Epithelial cell of esophagus (primary cell): ENCODE measurements at regions not wholly inside any gene's neighbourhood (a gene's known extent, or its start where the extent isn't known, plus 50 kb on each side); places are given as distances from the start of the nearest gene placed in this dataset.
A peak's percentile ranks its signal among the peaks of the same experiment; 100 is the strongest.
"Not testable (repeated sequence)": the region's sequence is repeated elsewhere in the genome, so short reads cannot be mapped to it uniquely, and the experiment has no call there.

Experiments
- DNase-seq: peaks from one replicate; pipeline ENCODE4 v3.0.0; 2010; ENCODE audit warnings: low read depth
- H3K4me3 ChIP-seq: 2 replicates; pipeline ENCODE4 v1.5.1; 2011; ENCODE audit warnings: mild to moderate bottlenecking, low read length, control low read depth
- CTCF ChIP-seq: IDR thresholded peaks from 2 replicates; pipeline ENCODE4 v1.5.1; 2011; ENCODE audit warnings: low read depth, mild to moderate bottlenecking, low read length, control low read depth, inconsistent platforms; ENCODE audit not compliant: insufficient read depth; ENCODE audit errors: missing control alignments

GRCh38 chr5:145632701-145633100, 202.4 kb downstream of the PRELID2 start:
- DNase-seq = no peak
- no peak overlapping the region for H3K4me3 ChIP-seq
- TF ChIP-seq CTCF = no peak

- no peak for DNase-seq
- no peak for TF ChIP-seq CTCF
Measured at GRCh38 chr5:145629047-145629446, 206.1 kb downstream of the PRELID2 start.

GRCh38 chr5:145628525-145628924, 206.6 kb downstream of the PRELID2 start:
- no peak overlapping the region for H3K4me3 ChIP-seq
- TF ChIP-seq CTCF = no peak
- no peak for DNase-seq

More at GRCh38 chr5:145629047-145629446, 206.1 kb downstream of the PRELID2 start:
- H3K4me3 ChIP-seq = no peak overlapping the region

GRCh38 chr5:145619806-145620310, 215.3 kb downstream of the PRELID2 start:
- H3K4me3 ChIP-seq = no peak overlapping the region
- no peak for DNase-seq
- TF ChIP-seq CTCF = no peak

GRCh38 chr5:145616739-145617138, 218.4 kb downstream of the PRELID2 start:
- DNase-seq, H3K4me3 ChIP-seq: not testable (repeated sequence)

- no peak for DNase-seq
- no peak for TF ChIP-seq CTCF
- H3K4me3 ChIP-seq = no peak overlapping the region
Measured at GRCh38 chr5:145598983-145599382, 236.2 kb downstream of the PRELID2 start.

GRCh38 chr5:145598184-145598583, 237.0 kb downstream of the PRELID2 start:
- TF ChIP-seq CTCF = no peak
- peak; percentile 46 for DNase-seq

More at GRCh38 chr5:145598184-145598583, 237.0 kb downstream of the PRELID2 start:
- no peak overlapping the region for H3K4me3 ChIP-seq
